ENCODE measurements at regions not wholly inside any gene's neighbourhood (a gene's known extent, or its start where the extent isn't known, plus 50 kb on each side); places are given as distances from the start of the nearest gene placed in this dataset.
"Not testable (repeated sequence)": the region's sequence is repeated elsewhere in the genome, so short reads cannot be mapped to it uniquely, and the experiment has no call there.

DNA sequence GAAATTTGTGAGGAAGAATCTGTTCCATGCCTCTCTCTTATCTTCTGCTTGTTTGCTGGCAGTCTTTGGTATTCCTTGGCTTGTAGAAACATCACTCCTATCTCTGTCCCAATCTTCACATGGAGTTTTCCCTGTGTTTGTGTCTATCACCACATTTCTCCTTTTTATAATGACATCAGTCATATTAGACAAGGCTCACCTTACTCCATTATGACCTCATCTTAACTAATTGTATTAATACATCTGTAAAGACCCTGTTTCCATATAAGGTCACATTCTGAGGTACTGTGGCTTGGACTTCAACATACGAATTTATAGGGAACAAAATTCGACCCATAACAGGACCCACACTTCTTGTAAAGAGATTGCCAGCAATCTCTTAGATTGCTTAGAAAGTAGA is 72.3 kb upstream of the POGK start:
- no peak for DNase-seq (ENCODE audit: extremely low read depth, low read depth, low spot score)

DNA sequence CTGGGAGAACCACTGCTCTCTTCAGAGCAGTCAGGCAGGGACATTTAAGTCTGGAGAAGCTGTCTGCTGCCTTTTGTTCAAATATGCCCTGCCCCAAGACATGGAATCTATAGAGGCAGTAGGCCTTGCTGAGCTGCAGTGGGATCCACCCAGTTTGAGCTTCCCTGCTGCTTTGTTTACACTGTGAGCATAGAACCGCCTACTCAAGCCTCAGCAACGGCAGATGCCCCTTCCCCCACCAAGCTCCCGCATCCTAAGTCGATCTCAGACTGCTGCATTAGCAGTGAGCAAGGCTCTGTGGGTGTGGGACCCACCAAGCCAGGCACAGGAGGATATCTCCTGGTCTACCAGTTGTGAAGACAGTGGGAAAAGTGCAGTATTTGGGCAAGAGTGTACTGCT is 54.6 kb upstream of the POGK start:
- DNase-seq (ENCODE audit: extremely low read depth, low read depth, low spot score), result not testable (repeated sequence)

DNA sequence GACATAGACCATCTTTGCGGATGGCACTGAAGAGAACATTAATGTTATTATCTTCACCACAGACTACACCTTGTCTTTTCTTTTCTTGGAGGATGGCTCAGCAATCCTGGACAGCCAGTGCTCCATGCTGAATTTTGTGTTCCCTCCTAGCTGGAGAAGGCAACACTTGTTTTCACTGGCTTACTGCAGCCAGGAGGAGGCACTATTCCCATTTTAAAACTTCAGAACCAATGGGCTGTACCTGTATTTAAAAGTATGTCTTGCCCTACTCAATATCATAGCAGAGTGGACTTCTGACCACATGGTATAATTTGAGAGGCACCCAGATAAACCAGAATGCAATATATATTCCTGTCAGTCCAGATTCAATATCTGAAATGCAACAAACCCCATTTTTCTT is 53.3 kb upstream of the POGK start:
- no peak for DNase-seq (ENCODE audit: extremely low read depth, low read depth, low spot score)

DNA sequence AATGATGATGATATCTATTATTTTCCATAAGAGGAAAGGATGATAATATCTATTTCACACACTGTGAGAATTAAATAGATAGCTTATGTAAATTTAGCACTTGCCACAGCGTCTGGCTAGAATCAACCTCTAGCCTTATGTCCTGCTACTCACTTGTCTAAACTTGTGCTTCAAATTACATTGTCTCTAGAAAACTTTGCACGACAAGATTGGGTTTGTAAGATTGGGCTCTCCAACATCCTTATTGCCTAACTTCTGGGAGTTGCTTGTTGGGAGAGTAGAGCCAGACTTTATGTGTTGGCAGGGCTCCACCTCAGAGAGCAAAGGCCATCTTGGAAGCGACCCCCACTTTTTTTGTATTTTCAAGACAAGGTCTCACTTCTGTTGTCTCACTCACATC is 50.0 kb upstream of the POGK start:
- DNase-seq (ENCODE audit: extremely low read depth, low read depth, low spot score), result no peak

Measured in glomerular endothelial cell (primary cell).